ENCODE measurements at regions not wholly inside any gene's neighbourhood (a gene's known extent, or its start where the extent isn't known, plus 50 kb on each side); places are given as distances from the start of the nearest gene placed in this dataset.
"Not testable (repeated sequence)": the region's sequence is repeated elsewhere in the genome, so short reads cannot be mapped to it uniquely, and the experiment has no call there.

- TF ChIP-seq, protein P1, sequence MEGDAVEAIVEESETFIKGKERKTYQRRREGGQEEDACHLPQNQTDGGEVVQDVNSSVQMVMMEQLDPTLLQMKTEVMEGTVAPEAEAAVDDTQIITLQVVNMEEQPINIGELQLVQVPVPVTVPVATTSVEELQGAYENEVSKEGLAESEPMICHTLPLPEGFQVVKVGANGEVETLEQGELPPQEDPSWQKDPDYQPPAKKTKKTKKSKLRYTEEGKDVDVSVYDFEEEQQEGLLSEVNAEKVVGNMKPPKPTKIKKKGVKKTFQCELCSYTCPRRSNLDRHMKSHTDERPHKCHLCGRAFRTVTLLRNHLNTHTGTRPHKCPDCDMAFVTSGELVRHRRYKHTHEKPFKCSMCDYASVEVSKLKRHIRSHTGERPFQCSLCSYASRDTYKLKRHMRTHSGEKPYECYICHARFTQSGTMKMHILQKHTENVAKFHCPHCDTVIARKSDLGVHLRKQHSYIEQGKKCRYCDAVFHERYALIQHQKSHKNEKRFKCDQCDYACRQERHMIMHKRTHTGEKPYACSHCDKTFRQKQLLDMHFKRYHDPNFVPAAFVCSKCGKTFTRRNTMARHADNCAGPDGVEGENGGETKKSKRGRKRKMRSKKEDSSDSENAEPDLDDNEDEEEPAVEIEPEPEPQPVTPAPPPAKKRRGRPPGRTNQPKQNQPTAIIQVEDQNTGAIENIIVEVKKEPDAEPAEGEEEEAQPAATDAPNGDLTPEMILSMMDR (IDR thresholded peaks at IDR 0.05; ENCODE audit: borderline replicate concordance, insufficient read depth, low read depth, low read length) = no peak
These were observed 574.9 kb downstream of the HTR1B start for GRCh38 chr6:76888351-76888750.

DNA sequence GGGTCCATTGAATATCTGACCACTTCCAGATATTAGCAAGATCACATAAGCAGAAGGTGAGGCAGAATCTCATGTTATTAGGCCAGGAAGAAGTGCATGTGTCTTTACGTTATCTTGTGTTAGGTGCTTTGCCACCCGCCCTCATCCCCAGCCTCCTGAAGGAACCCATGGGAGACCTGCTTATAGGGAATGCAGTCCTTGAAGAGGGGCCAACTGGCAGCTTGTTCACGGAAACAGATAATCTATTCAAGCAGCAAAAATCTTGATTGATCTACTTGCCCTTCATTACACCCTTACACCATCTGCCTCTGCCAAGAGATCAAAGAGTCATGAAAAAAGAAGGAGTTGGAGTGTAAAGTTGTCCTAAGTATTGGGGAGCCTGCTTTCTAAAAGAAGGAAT lies 576.4 kb downstream of the HTR1B start:
- no peak overlapping the region for H3K4me3 ChIP-seq (ENCODE audit: low read depth, low read length)
- TF ChIP-seq, protein P1 (IDR thresholded peaks at IDR 0.05; ENCODE audit: borderline replicate concordance, insufficient read depth, low read depth, low read length) = no peak

More at GRCh38 chr6:76888351-76888750, 574.9 kb downstream of the HTR1B start:
- no peak overlapping the region for H3K4me3 ChIP-seq (ENCODE audit: low read depth, low read length)

DNA sequence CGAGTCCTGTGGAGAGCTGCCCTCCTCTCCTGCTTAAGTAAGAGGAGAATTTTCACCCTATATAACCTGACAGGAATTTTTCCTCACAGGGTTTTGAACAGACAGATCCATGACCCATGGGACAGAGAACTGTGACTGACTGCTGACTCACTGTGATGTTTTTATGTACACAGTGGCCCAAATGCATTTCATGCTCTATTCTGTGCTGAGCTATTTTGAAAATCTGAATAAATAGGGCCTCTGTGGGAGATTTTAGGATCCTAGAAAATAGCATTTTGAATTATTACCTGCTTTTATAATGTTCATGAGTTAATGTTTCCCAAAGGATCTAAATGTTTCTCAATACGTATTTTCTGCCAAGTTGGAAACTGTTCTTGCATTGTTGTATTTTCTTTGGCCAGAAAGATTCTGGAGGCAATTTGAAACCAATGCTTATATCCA lies 577.4 kb downstream of the HTR1B start:
- TF ChIP-seq, protein P1 (IDR thresholded peaks at IDR 0.05; ENCODE audit: borderline replicate concordance, insufficient read depth, low read depth, low read length) = no peak
- no peak overlapping the region for H3K4me3 ChIP-seq (ENCODE audit: low read depth, low read length)

- TF ChIP-seq, protein P1 (IDR thresholded peaks at IDR 0.05; ENCODE audit: borderline replicate concordance, insufficient read depth, low read depth, low read length) = no peak
- no peak overlapping the region for H3K4me3 ChIP-seq (ENCODE audit: low read depth, low read length)
These were observed 581.9 kb downstream of the HTR1B start for GRCh38 chr6:76881414-76881813.

- TF ChIP-seq, protein P1 (IDR thresholded peaks at IDR 0.05; ENCODE audit: borderline replicate concordance, insufficient read depth, low read depth, low read length) = no peak
- no peak overlapping the region for H3K4me3 ChIP-seq (ENCODE audit: low read depth, low read length)
These were observed 586.3 kb downstream of the HTR1B start for GRCh38 chr6:76876922-76877553.

- H3K4me3 ChIP-seq (ENCODE audit: low read depth, low read length) = not testable (repeated sequence)
These were observed 586.9 kb downstream of the HTR1B start for GRCh38 chr6:76876430-76876829.

DNA sequence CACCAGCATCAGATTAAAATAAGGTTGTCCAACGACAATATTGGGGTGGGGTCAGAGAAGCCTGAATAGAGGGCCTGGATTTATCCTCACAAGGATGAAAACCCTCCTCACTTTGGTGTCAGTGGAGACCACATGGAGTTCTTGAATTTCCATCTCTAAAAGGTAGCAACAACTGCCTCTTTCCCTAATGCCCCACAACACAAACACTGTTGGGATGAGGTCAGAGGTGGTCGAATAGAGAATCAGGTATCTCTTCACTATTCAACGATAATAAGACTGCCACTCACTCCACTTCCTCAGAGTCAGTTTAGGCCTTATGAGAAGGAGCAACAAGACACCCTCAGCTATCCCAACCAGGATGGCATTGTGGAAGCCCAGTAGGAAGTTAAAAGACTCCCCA lies 596.1 kb downstream of the HTR1B start:
- TF ChIP-seq, protein P1 (IDR thresholded peaks at IDR 0.05; ENCODE audit: borderline replicate concordance, insufficient read depth, low read depth, low read length) = no peak

More for the DNA sequence above, 596.1 kb downstream of the HTR1B start:
- H3K4me3 ChIP-seq (ENCODE audit: low read depth, low read length) = no peak overlapping the region

Measured in GM12875 (cell line).